A204.1 (cell line): ENCODE measurements at regions not wholly inside any gene's neighbourhood (a gene's known extent, or its start where the extent isn't known, plus 50 kb on each side); places are given as distances from the start of the nearest gene placed in this dataset.

Experiments used
- FAIRE-seq: peaks from 2 replicates; lab custom pipeline; 2012; peaks lifted over from hg19 to GRCh38; lab: Jason Lieb, UNC

DNA sequence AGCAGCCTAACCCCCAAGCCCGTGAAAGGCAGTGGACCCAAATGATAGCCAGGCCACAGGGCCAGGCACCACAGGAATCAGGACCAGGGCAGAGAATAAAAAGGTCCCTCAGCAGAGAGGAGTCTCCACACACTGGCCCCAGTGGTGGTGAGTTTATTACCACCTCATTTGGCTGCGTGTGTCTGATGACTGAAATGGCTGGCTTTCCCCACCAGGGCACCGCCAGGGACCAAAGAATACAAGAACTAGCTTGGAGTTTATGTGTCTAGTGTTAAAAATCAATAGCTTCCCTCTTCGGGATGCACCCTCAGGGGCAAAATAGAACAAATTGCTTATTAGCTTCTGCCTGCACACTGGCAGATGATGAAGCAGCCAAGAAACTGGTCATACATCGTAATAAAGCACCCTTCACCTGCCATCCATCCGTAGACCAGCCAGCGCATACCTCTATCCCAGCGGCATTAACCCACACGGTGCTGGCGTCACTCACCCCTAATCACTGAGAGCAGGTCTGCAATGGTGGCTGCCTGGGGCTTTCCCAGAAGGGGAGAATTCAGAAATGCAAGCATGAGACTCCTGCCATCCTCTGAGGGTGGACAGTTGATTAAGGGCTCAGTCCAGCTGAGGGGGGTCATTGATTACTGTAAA lies 223.7 kb upstream of the ZMIZ1 start:
- no peak for FAIRE-seq

DNA sequence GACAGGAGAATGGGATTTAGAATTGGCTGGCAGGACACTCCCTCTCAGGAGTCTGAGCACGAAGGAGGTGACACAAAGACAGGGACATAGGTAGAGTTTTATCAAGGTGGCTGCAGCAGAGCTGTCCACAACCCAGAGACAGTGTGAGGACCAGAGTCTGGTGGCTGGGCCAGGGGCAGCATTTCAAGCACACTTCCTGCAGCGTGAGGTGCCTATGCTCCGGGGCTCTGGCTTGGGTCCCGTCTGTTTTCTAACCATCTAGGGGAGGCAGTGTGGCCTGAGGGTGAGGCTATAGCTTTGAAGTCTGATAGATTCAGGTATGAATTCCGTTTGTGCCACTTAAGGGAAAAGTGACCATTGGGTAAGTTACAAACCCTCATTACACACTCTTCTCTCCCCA lies 222.7 kb upstream of the ZMIZ1 start:
- no peak for FAIRE-seq

DNA sequence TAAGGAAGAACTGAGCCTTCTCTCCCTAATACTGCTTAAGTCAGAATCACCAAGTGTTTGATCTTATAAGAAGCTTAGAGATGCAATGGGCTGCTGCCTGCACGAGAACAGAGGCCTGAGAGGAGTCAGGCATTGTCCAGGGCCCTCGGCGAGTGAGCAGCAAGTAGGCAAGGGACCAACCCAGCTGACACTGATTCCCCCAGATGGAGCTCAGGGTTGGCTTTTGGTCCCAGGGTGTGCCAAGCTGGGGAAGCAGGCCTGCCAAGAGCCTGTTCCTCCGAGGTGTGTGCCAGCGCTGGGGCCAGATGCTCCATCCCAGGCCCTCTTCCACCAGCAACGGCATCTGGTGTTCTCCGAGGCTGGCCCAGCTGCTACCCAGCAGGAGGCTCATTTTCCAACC lies 222.0 kb upstream of the ZMIZ1 start:
- FAIRE-seq: no peak

DNA sequence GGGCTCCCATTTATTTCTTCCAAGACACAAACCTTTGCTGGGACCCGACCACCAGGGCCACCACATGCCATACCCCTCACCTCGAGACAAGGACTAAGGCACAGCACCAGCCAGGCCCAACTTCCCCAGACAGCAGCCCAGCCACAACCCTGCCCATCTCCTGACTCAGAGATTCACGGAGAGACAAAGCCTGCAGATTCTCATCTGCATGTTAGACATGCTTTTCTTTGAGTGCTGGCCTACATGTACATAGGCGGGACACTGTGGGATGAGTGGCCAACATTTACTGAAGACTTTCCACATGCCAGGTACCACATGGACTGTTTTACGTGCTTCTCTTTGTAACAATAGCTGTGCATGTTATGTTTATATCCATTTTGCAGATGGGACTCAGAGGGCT lies 221.3 kb upstream of the ZMIZ1 start:
- no peak for FAIRE-seq

DNA sequence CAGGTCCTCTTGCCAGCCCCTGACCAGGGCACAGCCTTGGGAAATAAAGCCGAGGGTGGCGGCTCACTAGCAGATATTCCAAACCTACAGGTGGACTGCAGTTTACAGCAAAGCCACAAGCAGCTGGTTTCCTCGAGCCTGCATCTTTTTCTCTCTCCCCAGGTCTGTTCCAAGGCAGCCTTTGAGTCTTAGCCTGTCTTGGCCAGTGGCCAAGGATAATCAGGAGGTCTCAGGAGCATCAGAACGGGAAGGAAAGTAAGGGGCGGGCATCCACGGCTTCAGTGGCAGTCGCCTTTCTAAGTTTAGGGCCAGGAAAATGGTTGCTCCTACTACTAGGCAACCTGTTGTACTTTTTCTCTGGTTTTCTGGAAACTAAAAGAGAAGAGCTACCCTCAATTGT lies 219.7 kb upstream of the ZMIZ1 start:
- no peak for FAIRE-seq

DNA sequence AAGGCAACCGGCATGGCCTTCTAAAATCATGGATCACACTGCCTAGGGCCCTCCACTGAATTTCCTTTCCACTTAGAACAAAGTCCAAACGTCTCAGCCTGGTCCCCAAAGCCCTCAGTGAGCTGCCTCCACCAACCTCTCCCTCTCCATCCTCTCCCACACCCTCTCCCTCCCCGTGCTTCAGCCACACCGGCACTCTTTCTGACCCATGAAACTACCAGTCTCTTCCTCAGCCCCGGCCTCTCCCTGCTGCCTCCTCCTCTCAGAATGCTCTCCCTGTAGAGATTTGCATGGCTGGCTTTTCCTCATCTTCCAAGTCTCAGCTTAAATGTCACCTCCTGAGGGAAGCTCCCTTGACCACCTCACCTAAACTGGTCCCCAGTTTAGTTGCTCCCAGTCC lies 219.0 kb upstream of the ZMIZ1 start:
- FAIRE-seq: no peak

DNA sequence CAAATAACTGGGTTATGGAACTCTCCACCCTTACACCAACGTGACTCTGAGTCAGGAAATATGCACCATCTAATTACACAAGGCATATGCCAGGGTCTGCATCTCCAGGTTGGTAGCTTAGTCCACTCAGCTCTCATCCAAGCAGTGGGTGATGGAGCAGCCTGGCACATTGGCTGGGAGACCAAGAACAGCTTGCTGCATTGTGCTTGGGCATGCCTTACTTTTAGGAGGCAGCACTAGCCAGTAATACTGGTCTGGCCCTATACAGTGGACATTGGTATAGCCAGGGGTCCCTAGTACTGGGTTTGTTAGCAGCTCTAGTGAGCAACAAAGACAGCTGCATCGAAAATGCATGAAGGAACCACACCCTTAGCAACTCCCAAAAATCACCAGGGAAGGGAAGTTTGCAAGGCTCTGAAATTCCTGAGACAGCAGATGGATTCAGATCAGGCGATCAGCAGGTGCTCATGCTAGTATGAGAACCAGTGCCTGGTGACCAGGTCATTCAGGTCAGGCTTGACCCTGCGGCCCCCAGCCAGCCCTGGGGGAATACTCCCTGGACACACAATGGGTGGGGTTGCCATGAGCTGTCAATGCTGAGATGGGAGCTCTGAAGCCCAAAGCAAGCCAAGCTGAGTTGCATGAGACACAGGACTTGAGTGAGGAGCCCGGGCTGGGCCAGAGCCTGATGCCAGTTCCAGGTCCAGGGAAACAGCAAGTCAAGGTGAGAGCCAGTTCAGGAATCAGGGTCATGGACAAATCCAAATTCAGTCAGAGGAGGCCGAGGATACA lies 217.9 kb upstream of the ZMIZ1 start:
- no peak for FAIRE-seq

DNA sequence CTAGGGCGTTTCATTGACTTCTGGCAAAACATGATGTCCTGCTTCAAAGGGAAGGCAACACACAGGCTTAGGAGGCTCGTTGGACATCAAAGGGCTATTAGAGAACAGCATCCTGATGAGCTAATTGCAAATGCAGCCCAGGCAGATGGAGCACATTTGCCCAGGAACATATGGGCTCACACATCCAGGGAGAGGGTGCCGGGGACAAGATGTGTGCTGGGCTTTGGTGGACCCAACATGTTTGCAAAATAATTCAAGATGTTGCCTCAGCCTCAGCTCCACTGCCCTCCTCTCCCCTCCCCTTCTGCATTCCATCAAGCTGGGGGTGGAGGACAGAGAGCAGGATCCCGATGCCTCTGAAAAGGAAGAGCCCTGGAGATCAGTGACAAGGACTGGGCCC lies 217.1 kb upstream of the ZMIZ1 start:
- no peak for FAIRE-seq

DNA sequence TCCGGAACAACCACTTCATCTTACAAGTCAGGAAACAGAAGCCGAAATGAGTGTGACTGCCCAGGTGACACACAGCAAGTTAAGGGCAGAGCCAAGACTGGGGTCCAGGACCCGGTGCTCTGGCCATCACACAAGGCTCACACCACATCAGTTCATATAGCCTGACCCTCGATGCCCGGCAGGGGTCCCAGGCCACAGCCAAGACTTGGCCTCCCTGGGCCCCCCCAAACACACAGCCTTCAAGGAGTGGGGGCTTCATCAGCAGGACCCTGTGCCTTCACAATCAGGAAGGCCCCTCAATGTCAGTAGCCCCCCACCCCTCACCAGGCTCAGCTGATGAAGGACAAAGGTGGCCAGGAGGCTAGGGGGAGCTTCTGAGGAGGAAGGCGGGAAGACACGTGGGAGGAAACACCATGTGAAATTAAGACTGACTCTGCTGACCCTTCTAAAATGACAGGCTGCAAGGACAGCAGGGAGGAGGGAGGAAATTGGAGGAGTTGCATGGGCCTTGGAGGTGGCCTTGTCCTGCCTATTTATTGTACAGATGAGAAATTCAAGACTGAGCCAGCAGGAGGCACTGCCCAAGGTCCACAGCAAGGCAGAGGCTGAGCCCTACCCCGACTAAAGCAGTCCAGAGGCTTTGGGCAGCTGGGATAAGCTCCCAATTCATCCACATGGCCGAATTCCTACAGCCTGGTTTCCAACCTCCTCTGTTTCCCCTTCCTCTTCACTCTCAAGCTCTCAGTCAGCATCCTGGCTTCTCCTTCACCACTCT lies 216.1 kb upstream of the ZMIZ1 start:
- no peak for FAIRE-seq

DNA sequence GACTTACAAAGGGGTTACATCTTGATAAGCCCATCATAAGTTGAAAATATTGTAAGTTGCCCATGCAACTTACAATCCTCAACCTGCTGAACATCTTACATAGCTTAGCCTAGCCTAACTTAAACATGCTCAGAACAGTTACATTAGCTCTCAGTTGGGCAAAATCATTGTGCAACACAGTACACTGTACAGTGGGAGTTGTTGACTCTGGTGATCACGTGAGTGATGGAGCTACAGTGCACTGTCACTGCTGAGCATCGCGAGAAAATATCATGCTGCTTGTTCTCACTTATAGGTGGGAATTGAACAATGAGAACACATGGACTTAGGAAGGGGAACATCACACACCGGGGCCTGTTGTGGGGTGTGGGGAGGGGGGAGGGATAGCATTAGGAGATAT lies 214.9 kb upstream of the ZMIZ1 start:
- no peak for FAIRE-seq

DNA sequence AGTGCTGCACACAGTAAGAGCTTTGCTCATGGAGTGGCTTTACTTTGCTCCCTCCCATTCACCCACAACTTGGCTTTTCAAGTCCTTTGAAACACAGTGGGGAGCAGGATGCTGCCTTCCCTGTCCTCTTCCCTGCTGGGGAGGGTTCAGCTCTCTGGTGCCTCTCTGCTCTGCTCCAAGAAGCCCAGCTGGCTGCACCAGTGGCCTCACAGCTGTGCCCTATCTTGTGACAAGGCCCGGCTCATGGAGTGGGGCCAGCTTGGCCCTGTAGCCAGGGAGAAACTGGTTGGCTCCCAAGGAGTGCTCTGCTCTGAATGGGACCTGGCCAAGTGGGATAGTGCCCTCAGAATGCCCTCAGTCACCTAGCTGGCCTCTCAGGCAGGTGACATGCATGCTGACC lies 212.3 kb upstream of the ZMIZ1 start:
- no peak for FAIRE-seq

DNA sequence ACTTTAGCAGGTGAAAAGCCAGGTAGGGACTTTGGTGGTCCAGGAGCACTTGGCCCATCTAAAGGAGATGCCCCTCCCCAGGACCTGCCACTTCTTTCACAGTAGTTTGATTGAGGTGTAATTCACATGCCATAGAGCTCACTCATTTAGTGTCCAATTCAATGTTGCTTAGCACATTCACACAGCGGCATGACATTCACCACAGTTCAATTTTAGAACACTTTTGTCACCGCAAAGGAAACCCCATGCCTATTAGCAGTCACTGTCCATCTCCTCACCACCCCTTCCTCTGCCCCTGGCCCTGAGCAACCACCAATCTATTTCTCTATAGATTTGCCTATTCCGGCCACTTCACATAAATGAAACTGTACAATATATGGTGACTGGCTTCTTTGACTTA lies 211.6 kb upstream of the ZMIZ1 start:
- FAIRE-seq: no peak

DNA sequence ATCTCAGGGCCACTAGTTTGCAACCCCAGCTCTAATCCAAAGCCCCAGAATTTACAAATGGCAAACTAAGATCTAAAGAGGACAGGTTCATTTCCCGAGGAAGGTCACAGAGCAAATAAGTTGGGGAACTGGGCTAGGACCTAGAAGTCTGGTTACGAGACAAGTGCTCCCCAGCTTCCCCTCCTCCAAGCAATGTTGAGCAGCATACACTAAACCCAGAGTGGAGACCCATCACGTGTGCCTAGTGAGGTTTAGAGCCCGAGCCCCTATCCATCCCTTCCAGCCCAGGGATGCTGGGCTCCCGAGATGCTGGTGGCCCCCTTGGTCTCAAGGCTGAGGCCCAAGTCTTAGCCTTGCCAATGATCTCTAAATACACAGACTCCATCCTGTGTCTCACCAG lies 209.5 kb upstream of the ZMIZ1 start:
- no peak for FAIRE-seq

DNA sequence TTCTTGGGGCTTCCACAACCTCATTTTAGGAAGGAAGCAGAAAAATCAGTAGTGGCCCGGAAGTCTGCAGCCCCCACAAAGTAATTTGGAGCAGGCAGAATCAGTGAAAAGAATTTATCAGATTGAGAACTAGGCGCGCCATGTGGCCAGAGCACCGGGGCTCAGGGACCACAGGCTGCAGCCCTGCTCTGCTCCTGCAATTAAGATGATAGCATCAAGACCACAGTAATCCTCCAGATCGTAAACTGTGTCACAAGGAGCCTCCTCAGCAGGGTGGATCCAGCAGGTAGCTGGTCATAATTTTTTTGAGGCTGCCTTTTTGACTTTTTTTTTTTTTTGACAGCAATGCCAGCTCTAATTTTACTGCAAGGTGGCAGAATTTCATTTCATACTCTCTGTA lies 209.0 kb upstream of the ZMIZ1 start:
- no peak for FAIRE-seq

DNA sequence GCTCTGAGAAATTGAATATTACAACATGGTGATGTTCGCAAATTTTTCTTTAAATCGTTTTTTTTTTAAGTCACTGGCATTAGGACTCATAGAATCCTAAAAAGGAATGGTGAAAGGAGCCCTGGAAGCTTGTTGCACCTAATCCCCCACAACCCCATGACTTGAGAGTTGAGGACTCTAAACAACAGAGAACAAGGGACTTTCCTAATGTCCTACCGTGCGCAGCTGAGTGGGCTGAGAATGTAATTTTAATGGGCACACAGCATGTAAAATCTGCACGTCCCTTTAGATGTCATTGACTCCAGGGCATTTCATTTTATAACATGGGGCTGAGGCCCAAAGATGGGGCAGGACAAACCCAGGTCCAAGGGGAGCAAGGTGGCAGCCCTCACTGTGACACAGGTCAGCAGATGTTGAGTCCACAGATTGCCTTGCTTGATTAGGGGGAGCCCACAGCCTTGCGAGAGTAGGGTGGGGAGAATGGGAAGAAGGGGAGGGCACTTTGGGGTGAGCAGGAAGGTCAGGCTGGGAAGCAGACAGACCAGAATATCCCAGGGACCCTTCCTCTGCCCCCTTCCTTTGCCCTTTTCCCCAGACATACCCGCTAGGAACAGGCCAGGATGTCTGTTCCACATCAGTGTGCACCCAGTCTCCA lies 208.4 kb upstream of the ZMIZ1 start:
- no peak for FAIRE-seq

DNA sequence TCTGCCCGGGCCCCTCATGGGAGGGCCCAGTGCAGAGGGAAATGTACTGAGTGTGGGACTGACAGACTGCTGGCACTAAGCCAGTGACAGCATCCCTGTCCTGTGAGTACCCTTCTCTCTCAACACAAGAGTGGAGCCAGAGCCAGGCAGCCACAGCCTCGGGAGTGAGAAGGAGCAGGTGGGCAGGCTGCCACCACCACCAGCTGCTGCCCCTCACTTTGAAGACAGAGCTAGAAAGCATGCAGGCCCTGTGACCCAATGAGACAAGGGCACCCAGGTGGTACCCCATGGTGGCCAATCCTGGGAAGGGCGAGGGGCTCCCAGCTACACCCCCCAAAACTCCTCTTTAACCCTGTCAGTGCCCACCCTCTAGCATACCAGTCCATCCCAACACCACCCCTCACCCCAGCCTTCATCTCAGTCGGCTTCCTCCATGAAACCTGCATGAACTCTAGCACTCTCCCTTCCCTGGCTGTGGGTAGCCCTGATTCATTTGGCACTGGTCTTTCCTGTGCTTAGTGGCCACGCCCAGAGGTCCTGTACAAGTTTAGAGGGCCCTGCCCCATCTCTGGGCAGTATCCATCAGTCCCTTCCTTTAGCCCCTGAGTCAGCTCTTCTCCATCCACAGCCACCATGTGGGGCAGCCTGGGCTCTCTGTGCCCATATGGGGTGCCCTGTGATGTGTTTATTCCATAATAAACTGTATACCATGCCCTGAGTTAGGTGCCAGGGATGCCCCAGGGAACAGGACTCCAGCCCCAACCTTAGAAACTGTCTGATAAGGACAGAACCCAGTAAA lies 207.0 kb upstream of the ZMIZ1 start:
- FAIRE-seq: no peak

DNA sequence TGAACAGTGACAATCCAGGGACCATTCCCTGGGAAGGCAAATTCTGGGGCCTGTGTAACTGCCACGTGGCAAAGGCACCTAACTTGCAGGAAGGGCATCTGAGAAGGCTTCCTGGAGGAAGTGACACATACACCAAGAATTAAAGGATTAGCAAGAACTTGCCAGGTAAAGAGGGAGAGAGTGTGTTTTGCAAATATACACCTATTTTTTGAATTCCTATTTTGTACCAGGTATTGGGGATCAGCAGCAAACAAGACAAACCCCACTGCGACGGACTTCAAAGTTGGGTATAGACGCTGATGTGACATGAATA lies 206.5 kb upstream of the ZMIZ1 start:
- FAIRE-seq: no peak

DNA sequence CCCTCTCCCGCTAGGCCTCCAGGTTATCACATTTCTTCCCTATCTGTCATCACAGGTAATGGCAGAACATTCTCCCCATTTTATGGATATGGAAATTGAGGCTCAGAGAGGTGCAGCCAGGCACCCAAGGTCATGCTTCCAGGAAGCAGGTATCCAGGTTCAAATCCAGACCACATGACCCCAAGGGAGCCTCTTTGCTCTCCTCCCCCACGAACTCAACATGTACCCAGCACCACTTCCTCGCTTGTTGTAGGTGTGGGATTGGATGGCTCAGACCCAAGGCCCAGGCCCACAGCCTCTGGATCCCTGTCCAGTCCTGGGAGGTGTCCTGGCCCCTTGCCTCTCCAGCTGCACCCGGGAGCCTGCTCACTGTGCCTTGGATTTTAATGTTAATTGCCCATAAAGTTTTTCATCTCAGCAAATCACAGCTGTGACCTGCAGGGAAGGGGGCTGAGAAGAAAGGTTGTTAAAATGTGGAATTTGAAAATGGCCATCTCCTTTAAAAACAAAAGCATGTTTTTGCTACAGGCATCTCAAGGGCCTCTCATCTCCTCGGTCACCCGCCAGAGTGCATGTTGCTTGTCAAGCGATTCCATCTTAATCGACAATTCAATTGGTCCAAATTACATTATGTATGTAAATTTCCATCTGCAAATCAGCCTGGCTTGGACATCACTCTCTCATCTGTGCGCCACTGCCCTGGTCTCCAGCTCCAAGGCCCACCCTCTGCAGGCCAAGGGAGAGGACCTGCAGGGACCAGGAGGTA lies 205.4 kb upstream of the ZMIZ1 start:
- FAIRE-seq: no peak

DNA sequence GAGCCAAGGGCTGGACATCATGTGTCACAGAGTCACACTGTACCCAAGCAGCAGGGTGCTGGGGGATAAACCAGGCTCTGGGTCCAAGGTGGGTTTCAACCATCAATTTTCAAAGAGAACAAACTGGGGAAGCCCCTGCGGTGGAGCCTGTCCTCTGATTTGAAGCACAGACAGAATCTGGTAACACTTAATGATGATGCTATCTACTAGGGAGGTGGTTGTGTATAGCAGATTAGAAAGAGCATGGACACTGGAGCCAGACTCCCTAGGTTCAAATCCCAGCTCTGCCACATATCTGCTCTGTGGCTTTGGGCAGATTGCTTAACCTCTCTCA lies 204.9 kb upstream of the ZMIZ1 start:
- FAIRE-seq: no peak

DNA sequence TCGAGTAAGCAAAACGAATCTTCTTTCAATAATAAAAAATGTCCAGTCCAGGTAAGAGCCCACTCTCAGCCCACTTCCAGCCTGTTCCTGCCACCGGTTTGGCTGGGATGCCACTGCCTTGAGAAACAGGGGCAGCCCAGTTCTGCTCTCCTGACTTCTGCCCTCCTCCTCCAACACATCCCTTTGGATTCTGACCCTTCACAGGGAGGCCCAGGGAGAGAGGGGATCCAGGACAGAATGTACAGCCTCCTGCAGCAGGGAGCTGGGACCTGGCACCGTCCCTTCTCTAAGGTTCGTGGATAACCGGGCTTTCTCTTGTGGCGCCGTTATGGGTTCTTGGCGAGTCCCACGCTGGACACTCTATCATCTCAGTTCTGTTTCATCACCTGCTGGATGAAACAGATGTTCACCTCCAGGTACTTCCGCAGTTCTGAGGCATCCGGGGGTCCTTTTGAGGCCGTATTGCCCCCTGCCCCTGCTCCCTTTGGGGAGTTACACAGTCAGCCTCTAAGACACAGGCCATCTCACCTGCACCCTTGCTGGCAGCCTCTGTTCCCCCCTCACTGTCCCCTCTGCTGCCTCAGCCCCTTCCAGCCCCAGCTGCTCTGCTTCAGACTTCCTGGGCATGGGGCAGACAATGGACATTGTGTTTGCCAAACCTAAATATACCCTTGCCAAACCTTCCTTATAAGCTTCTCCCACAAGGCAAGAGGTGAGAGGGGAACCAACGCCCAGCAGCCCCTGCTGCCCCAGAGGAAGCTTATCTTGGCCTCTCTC lies 203.8 kb upstream of the ZMIZ1 start:
- no peak for FAIRE-seq

DNA sequence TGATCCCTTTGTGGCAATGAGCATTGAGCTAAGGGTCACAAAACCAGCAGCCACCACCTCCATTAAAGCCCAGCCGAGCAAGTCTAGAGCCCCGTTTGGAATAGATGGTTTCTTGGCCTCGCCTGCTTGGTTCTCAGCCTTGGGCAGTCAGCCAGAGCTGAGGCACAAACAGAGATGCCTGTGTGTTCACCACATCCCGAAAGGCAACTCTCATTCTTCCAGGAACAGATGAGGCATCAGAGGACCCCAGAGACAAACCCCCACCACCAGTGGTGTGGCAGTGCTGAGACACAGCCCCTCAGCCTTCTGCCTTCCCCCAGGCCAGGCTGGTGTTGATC lies 203.3 kb upstream of the ZMIZ1 start:
- no peak for FAIRE-seq
